ENCODE measurements at regions not wholly inside any gene's neighbourhood (a gene's known extent, or its start where the extent isn't known, plus 50 kb on each side); places are given as distances from the start of the nearest gene placed in this dataset.
"Not testable (repeated sequence)": the region's sequence is repeated elsewhere in the genome, so short reads cannot be mapped to it uniquely, and the experiment has no call there.

DNA sequence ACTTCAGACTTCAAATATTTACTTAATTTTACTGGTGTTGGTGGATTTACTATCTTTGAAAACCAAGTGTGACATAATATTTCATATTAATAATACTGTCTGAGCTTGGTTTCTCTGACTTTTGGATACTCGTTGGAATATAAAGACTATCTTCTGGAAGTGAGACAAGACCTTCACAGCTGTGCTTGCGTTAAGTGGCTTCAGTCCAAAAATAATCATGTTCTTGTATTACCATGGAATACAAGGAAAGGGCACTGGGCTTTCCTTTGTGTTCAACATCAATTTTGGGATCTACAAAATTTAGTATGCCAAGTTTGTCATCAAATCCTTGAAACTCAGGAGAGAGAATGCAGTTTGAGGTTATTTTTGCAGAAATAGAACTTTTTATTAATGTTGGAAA is 712.4 kb upstream of the LCORL start:
- no peak for DNase-seq (ENCODE audit: low spot score)

DNA sequence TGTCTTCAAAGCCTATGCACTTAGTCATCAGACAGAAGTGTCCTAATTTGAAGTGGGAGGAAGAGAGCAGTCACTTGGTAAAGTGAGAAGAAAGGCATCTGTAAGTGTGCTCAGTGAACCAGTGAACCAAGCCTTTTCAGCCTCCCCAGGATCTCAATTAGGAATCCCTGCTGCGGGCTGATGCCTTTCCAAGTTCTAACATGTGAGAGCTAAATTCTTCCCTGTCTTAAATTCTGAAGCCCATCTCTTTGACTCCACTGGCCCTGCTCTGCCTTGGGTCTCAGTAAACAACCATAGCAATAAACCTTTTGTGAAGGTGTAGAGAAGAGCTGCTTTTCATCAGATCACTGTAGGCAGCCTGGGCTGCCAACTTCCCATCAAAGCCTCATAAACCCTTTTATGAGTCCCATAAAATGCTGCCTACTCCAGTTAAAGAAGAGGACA is 701.2 kb upstream of the LCORL start:
- DNase-seq (ENCODE audit: low spot score) = no peak

DNA sequence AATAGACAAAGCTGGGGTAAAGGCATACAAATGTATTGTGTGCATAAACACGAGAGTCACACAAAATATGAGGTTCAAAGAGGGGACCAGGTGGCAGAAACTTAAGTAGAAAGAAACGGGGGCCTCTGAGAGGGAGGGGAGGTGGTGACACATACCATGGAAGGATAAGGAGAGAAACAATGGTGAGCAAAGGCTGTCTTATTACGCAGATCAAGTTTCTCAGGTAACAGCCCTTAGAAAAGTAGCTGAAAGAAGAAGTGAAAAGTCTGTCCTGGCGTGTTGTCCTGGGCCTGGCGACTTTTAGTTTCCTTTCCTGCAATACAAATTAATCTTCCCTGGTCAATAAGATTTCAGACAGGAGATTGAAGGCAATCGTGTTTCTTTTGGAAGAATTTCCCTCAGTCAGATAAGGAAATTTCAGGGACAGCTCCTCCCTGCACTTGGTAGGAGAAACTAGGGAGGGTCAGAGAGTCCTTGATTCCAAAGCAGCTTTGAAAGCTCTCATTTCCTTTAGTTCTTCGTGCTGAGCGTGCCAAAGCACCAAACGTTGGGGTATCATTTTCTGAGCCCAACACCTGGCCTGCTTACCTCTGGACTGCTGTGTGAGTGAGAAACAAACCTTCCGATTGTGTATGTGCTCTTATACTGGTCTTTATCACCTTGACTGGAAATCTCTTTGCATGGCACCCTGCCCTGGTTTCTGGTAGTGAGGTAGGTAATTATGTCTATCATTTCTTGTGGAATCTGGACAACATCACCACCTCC is 676.7 kb upstream of the LCORL start:
- no peak for DNase-seq (ENCODE audit: low spot score)

DNA sequence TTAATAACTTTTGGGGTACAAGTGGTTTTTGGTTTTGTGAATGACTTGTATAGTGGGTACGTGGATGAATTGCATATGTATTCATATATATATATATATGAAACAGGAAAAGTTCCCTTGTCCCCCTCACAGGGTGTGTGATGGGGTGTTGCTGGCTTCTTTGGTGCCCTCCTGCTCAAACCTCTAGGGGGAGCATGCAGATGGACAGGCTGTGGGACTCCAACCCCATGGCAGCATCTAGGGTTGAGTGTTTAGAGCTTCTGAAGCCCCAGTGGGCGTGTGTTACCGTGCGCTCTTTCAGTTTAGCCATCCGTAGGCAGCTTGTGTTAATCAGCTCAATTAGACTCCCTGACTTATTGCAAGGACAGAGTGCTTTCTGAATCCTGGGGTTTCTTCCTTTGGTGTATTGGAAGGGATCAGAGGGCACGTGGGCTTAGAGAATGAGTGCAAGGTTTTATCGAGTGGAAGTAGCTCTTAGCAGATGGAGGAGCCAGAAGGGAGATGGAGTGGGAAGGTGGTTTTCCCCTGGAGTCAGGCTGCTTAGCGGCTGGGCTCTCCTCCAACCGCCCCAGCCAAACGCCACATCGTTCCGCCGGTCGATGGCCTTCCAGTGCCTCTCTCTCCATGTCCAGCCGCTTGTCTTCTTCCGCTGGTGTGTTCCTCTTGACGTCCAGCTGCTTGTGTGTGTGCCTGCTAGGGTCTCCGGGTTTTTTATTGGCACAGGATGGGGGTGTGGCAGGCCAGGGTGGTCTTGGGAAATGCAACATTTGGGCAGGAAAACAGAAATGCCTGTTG is 674.4 kb upstream of the LCORL start:
- no peak for DNase-seq (ENCODE audit: low spot score)

DNA sequence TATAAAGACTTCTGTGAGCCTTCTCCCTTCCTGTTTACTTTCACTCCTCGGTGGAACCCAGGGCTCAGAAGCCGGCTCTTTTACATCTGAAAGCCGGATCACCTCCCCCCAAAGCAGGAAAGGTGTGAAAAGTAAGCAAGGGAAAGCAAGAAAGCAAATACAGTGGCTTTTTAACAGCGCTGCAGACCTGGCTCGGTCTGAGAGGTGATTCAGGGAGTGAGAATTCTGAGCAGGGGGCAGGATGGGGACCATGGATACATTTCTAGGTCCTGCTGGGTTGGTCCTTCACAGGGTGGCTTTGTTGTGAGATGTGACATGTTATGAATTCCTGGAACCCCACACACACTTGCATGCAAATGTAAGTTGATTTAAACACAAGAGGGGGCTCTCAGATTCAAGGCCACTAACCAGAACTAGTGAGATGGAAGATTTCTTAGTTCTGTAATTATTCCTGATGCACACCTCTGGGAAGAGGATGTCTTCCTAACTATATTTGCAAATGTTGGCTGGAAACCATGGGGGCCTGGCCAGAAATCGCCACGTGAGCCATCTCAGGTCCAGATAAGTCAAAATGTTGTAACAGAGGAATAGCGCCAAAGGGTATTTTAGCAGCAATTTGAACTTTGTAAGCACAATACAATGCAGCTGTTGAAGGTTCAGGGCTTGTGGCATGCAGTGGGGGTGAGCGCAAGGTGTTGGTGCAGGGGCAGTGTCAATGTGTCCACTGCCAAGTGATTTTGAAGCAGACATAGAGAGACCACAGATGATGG is 670.1 kb upstream of the LCORL start:
- DNase-seq (ENCODE audit: low spot score) = no peak

DNA sequence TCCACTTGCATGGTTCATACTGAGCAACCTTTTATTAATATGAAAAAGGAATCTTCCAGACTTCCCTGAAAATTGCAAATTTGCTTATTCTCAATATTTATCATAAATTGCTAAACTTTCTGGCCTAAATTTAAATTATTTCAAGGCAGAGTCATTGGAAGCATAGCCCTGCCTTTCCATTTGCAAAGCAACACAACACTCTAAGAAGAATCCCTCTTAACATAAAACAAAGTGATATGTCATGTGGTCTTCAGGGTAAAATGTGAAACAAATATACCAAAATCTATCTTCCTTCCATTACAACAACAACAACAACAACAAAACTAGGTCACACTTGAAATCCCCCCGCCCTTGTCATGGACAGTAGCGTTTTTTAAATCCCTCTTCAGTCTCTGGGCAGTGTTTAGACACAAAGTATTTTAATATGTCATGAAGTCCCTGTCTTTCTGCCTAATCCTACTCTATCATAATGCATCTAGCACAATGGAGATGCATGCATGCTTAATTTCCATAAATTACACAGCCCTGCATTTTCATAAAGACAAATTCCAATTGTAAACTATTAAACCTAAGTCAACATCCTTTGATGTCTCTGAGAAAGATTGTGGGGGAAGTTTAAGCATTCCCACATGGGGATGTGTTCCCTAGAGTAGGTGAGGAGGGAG is 668.9 kb upstream of the LCORL start:
- DNase-seq (ENCODE audit: low spot score) = no peak

DNA sequence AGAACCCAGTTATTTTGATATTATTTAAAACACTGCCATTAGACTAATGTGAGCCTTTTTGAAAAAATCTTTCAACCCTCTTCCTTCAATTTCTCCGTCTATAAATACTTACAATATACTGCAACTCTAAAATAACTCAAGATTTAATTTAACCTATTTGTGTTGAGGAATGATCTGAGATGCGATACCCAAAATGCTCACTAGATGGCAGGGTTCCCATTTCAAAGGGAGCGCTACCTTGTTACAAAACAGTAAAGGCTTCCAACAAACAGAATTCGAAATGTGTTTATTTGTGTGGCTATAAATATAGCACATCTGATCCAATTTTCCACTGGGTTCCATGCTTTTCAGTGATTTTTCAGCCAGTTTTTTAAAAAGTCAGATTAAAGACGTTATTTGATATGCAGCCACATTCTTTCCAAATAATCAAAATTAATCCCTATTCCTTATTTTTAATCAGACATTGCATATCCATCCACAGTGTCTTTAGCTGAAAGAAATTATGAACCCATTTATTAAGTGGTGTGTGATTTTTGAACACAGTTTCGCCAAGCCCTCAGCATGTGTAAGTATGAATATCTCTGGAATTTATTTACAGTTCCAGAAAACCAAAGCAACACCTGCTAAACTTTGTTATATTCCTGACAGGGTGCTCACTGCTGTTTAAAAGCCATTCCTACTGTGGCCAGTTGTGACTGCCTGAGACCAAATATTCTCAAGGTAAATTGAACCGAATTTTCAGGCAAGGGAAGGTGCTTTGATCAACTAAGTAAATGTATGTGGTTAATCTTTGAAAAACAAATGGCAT is 668.0 kb upstream of the LCORL start:
- DNase-seq (ENCODE audit: low spot score) = peak; percentile 13

DNA sequence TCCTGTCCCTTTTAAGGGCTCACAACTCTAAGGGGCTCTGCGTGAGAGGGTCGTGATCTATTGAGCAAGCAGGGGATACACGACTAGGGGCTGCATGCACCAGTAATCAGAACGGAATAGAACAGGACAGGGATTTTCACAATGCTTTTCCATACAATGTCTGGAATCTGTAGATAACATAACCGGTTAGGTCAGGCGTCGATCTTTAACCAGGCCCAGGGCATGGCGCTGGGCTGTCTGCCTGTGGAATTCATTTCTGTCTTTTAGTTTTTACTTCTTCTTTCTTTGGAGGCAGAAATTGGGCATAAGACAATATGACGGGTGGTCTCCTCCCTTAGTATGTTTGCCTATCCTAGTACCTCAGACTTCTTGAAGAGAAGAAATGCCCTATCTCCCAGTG is 666.8 kb upstream of the LCORL start:
- not testable (repeated sequence) for DNase-seq (ENCODE audit: low spot score)

DNA sequence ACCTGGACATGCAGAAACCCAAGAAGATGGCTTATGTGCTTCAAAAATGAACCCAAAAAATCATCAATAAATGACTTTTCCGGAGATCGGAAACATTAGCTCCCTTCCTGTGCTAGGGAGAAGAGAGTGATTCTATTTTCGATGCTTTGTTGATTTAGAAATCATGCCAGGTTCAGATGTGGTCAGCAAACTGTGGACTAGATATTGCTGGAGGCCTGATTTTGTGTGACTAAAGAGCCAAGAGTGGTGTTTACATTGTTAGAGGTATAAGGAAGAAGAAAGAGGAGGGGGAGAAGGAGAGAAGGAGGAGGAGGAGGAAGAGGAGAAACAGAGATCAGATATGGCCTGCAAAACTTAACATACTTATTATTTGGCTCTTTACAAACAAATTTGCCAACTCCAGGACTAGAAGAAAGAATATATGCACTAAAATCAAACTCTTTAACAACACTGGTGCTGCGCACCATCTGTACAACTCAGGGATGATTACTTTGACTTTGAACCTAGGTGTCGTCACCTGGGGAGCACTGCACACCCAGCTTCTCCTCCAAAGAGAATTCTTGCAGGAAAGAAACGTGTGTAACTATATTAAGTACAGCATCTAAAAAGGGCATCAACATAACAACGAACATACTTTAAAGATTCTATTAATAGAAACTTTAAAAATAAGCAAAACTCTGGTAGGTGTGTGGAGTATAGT is 664.9 kb upstream of the LCORL start:
- DNase-seq (ENCODE audit: low spot score) = no peak

DNA sequence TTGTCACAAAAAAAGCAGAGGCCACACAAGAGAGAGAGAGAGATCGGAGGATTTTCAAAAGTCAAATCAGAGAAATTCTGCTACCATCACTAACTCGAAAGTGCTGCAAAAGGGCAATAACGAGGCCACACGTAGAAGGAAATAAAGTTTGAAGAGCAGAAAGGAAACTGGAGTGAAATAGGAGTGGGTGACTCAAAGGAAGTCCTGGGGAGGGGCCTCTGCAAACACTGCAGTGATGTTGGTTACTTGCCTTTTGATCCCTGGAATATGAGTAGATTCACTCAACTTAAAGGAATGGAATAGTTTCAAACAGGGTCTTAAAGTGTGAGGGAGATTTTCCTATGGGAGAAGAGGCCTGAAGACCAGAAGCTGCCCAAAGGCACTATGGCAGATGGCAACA is 663.4 kb upstream of the LCORL start:
- DNase-seq (ENCODE audit: low spot score) = no peak

DNA sequence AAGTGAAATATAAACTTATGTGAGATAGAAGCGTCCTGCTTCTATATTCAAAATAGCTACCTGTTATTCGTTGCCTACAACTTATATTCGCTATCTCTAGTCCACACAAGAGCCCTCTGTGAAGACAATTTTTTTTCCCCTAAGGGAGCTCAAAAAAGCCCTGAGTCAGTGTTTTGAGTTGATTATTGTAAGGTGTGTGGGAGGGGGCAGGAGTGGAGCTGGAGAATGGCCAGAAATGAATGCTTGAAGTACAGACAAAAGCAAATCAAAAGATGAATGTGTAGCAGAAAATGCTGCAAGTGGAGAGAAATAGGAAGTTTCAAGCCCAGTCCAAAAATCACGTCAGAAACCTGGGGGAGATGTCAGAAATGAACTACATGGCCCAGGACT is 655.0 kb upstream of the LCORL start:
- DNase-seq (ENCODE audit: low spot score) = no peak

DNA sequence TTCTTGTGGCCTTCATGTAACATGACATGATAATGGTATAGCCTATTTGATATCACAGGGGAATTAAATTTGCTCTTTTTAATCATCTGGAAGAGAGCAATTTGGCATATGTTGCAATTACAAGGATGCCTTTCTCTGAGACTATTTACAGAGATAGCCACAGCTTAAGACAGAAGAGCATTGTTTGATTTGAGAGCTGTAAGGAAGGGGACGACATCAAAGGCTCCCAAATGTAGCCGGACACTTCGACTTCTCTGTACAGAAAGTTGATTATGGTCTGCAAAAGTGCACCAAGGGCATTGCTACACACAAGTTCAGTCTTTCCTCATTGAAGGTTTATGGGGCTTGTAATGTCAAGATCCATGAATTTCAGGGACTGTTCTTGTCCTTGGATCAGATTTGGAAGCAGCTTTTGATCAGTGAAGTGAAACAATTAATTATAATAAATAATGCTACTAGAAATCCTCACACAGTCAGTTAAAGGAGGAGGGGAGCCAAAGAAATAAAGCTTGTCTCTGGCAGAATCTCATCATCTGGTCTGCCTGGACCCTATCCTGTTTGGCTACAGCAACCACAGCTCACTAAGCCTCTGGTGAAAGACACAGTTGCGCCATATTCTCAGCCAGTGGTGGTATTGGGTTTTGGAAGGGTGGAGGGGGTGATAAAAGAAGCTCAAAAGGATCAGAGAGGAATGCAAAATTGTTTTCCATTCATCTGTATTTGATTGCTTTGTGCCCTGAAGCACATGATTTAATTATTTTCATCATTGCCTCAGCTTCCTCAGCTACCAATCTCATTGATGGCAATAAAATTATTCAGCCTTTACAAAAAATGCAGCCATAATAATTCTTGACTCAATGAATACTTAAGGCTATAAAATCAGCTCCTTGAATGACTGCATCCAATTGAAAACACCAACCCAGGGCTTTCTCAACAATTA is 654.3 kb upstream of the LCORL start:
- no peak for DNase-seq (ENCODE audit: low spot score)

DNA sequence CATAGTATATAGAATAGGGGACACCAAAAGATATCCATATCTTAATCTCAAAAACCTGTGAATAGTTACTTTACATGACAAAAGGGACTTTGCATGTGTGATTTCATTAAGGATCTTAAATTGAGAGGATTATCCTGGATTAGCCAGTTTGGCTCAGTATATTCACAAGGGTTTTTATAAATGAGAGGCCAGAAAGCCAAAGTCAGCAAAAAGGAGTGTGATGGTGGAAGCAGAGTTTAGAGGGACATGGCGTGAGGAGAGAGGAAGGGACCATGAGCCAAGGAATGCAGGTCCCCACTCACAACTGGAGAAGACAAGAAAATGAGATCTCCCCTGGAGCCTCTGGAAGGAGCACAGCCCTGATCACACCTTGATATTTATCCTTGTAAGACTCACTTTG is 648.5 kb upstream of the LCORL start:
- DNase-seq (ENCODE audit: low spot score) = no peak

DNA sequence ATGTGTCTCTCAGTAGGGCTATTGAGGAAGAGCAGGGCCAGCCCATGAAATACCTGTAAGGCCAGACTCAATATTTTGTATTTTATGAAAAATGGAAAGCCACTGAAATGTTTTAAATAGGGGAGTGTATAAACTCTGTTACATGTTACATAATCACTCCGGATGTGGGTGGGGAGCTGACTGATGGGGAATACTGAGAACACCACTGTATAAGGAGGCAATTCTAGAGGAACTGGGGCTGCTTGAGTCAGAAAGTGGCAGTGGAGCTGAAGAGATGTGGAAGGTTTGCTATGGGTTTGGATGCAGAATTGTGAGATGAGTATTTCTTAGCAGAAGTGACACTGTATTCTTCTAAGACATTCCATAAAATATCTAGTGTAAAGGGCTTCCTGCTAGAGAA is 647.8 kb upstream of the LCORL start:
- DNase-seq (ENCODE audit: low spot score) = no peak

DNA sequence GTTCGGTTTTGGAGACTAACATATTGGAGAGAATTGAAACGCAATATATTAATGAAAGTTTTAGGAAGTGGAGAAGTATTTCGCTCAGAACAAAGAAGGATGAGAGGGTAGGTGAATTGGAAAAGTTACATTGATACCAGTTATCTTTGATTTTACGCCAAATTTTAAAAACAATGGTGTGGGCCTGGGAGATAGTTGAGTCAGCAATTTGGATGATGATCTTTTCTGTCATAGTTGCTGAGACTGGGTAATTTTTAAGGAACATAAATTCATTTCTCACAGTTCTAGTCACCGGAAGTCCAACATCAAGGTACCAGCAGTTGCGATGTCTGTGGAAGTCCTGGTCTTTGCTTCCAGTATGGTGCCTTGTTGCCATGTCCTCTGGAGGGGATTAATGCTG is 644.8 kb upstream of the LCORL start:
- DNase-seq (ENCODE audit: low spot score) = no peak

DNA sequence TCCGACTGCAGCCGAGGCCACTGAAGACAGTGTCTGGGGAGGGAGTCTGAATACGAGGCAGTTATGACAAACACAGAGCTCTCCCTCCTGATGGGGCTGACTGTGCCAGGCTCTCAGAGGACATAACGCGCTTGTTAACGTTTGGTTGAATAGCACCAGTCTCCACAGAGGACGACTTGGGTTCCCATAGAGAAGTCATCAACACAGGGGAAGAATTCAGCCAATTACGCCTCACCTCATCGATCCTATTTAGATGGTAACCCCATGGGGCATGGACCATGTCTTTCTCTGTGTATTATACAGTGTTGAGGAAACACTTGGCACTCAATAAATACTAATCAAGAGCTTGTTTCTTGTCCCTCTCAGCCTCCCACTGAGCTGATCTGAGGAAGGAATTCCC is 642.6 kb upstream of the LCORL start:
- no peak for DNase-seq (ENCODE audit: low spot score)

DNA sequence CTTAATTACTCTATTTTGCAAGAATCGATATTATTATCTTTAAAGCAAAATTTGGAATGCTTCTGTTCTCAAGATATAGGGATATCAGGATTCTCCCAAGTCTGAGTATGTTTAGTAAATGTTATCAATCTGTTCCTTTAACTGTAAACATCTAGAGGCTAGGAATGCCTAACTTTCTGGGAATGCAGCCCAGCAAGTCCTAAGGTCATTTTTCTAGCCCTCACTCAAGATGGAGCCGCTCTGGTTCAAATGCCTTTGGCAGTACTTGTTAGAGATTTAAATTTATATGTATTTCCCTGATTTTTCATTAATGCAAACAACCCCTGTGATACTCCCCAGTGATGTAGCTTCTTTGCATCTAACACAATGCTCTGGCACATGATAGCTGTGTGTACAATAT is 623.8 kb upstream of the LCORL start:
- DNase-seq (ENCODE audit: low spot score) = no peak

DNA sequence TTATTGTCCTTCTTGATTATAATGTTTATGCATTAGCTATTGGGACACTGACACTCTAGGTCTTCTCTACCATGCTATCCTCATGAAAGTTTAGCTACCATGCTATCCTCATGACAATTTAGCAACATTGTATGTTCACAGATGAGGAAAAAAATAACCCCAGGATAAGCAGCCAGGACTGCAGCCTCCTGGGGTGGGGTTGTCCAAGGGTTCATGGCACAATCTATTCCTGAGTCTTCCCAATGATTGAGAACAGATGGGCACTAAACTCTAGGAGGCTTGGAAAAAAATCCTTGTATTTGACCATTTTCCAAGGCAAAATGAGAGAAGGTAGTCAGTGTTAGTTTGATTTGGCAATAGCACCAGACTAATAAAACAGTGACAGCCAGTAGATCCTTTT is 619.8 kb upstream of the LCORL start:
- DNase-seq (ENCODE audit: low spot score) = no peak

DNA sequence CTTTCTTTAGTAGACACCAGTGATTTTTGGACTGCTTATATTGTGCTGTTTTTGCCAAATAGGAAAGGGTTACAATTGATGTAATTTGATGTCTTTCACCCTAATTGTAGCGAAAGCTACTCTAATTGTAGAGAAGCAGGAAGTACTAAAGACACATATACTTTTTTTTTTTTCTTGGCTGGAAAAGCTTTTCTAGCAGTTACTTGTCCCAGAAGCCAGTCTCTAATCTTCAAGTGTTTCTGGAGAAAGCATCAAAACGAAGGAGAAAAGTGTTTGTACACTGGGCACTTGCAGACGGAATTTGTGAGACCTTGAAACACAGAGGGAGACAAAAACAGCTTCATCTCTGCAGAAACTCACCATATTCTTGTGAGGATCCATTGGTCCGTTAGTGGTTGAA is 616.5 kb upstream of the LCORL start:
- no peak for DNase-seq (ENCODE audit: low spot score)

Measured in HuH-7 (cell line).